Mammary epithelial cell (primary cell): ENCODE measurements at regions not wholly inside any gene's neighbourhood (a gene's known extent, or its start where the extent isn't known, plus 50 kb on each side); places are given as distances from the start of the nearest gene placed in this dataset.

Experiments used
- EZH2 ChIP-seq: IDR thresholded peaks from 2 replicates; pipeline ENCODE4 v1.6.1; 2012; ENCODE audit warnings: low read length, inconsistent platforms, borderline replicate concordance
- TF ChIP-seq, protein P1 (sequence below), 2 donors: IDR thresholded peaks in 1 of 2; conservative IDR thresholded peaks in 1 of 2; 2 replicates each; pipeline ENCODE4 v1.5.1; 2011 to 2012; ENCODE audit warnings: inconsistent platforms in 2 of 2, low read length in 2 of 2, mild to moderate bottlenecking in 2 of 2, control low read depth in 1 of 2, low read depth in 1 of 2; ENCODE audit not compliant: insufficient read depth in 1 of 2; ENCODE audit errors: extremely low read depth in 1 of 2

GRCh38 chr11:122023614-122024250 lies 92.3 kb downstream of the BLID start:
- TF ChIP-seq, protein P1, sequence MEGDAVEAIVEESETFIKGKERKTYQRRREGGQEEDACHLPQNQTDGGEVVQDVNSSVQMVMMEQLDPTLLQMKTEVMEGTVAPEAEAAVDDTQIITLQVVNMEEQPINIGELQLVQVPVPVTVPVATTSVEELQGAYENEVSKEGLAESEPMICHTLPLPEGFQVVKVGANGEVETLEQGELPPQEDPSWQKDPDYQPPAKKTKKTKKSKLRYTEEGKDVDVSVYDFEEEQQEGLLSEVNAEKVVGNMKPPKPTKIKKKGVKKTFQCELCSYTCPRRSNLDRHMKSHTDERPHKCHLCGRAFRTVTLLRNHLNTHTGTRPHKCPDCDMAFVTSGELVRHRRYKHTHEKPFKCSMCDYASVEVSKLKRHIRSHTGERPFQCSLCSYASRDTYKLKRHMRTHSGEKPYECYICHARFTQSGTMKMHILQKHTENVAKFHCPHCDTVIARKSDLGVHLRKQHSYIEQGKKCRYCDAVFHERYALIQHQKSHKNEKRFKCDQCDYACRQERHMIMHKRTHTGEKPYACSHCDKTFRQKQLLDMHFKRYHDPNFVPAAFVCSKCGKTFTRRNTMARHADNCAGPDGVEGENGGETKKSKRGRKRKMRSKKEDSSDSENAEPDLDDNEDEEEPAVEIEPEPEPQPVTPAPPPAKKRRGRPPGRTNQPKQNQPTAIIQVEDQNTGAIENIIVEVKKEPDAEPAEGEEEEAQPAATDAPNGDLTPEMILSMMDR (conservative IDR thresholded peaks at IDR 0.05 in 1 of 2, IDR thresholded peaks at IDR 0.05 in 1 of 2; ENCODE audit: extremely low read depth in 1 of 2, insufficient read depth in 1 of 2, low read depth in 1 of 2, low read length in 2 of 2), result no peak
- TF ChIP-seq EZH2, result no peak
